HG02610 (cell line): ENCODE measurements at regions not wholly inside any gene's neighbourhood (a gene's known extent, or its start where the extent isn't known, plus 50 kb on each side); places are given as distances from the start of the nearest gene placed in this dataset.
"Not testable (repeated sequence)": the region's sequence is repeated elsewhere in the genome, so short reads cannot be mapped to it uniquely, and the experiment has no call there.

ENCODE experiments used
- ATAC-seq: cut with Tn5 transposase; IDR thresholded peaks from one replicate; pipeline ENCODE4 v1.9.1; 2021; ENCODE audit warnings: mild to moderate bottlenecking, moderate library complexity; ENCODE audit not compliant: unreplicated experiment

GRCh38 chr12:75812271-75813018 lies 219.1 kb downstream of the PHLDA1 start:
- ATAC-seq, result no peak

GRCh38 chr12:75809746-75810145 lies 221.8 kb downstream of the PHLDA1 start:
- ATAC-seq, result no peak

- ATAC-seq, result no peak
These were observed 224.1 kb downstream of the PHLDA1 start for GRCh38 chr12:75807494-75807893.

GRCh38 chr12:75805905-75806304 lies 225.7 kb downstream of the PHLDA1 start:
- no peak for ATAC-seq

- ATAC-seq, result no peak
These were observed 226.3 kb downstream of the PHLDA1 start for GRCh38 chr12:75805320-75805719.

GRCh38 chr12:75798136-75798926 lies 233.2 kb downstream of the PHLDA1 start:
- ATAC-seq, result no peak

- no peak for ATAC-seq
These were observed 236.5 kb downstream of the PHLDA1 start for GRCh38 chr12:75795125-75795524.

GRCh38 chr12:75792687-75793086 lies 238.9 kb downstream of the PHLDA1 start:
- no peak for ATAC-seq

GRCh38 chr12:75790219-75790618 lies 241.4 kb downstream of the PHLDA1 start:
- ATAC-seq, result no peak

GRCh38 chr12:75787146-75787545 lies 244.4 kb downstream of the PHLDA1 start:
- not testable (repeated sequence) for ATAC-seq

GRCh38 chr12:75786070-75786469 lies 245.5 kb downstream of the PHLDA1 start:
- peak; percentile 48 for ATAC-seq

- ATAC-seq, result no peak
These were observed 247.0 kb downstream of the PHLDA1 start for GRCh38 chr12:75784591-75784990.

- no peak for ATAC-seq
These were observed 248.3 kb downstream of the PHLDA1 start for GRCh38 chr12:75783093-75783877.

GRCh38 chr12:75782069-75782581 lies 249.5 kb downstream of the PHLDA1 start:
- ATAC-seq, result no peak

GRCh38 chr12:75781532-75782046 lies 250.0 kb downstream of the PHLDA1 start:
- ATAC-seq, result no peak

GRCh38 chr12:75779891-75780496 lies 251.6 kb downstream of the PHLDA1 start:
- ATAC-seq, result no peak

GRCh38 chr12:75774261-75775052 lies 257.1 kb downstream of the PHLDA1 start:
- peak; percentile 70 for ATAC-seq

GRCh38 chr12:75773377-75773776 lies 258.2 kb downstream of the PHLDA1 start:
- ATAC-seq, result no peak

GRCh38 chr12:75771023-75771422 lies 259.6 kb upstream of the KRR1 start:
- no peak for ATAC-seq

- ATAC-seq, result no peak
These were observed 256.5 kb upstream of the KRR1 start for GRCh38 chr12:75767957-75768356.
